T-helper 1 cell treated with Interleukin-12 subunit alpha and Interleukin-12 subunit beta and Interleukin-4 antibody, amounts not matched to agents 30 ng/mL and 1 ng/mL, for 36 hours (primary cell): ENCODE measurements at regions not wholly inside any gene's neighbourhood (a gene's known extent, or its start where the extent isn't known, plus 50 kb on each side); places are given as distances from the start of the nearest gene placed in this dataset.
"Not testable (repeated sequence)": the region's sequence is repeated elsewhere in the genome, so short reads cannot be mapped to it uniquely, and the experiment has no call there.

Experiments used
- intact Hi-C: fragments of 100-400 bp; cut with micrococcal nuclease; formaldehyde crosslinking; loops from one replicate; pipeline ENCODE4 v1.15.1; 2024

DNA sequence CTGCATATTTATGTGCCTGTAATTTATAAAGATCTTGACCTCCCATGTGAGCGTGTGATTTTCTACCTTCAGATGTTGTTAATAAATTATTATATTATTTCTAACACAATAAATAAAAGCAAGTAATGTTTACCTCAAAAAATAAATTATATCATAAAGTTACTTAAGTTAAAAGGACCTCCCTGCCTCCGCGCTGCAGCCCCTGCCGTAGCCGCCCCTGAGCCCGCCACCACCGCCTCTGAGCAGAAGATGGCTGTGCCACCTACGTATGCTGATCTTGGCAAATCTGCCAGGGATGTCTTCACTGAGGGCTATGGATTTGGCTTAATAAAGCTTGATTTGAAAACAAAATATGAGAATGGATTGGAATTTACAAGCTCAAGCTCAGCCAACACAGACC, 119.6 kb upstream of the BRWD3 start:
- intact Hi-C loops = no loop called here

- intact Hi-C loops = no loop called here
Observed at GRCh38 chrX:80917919-80918318, 108.2 kb upstream of the BRWD3 start.

GRCh38 chrX:80912351-80912750, 102.7 kb upstream of the BRWD3 start:
- intact Hi-C loops = not testable (repeated sequence)

GRCh38 chrX:80879916-80880315, 70.2 kb upstream of the BRWD3 start:
- intact Hi-C loops = loop anchor here (5.0 kb wide), 1 partner anchor 68 kb away; no protein-coding TSS in a partner anchor

- intact Hi-C loops = loop anchor here (5.0 kb wide), 1 partner anchor 67 kb away; no protein-coding TSS in a partner anchor
Observed at GRCh38 chrX:80879143-80879542, 69.5 kb upstream of the BRWD3 start.

GRCh38 chrX:80876877-80877276, 67.2 kb upstream of the BRWD3 start:
- intact Hi-C loops = loop anchor here (1.0 to 5.0 kb wide), 4 partner anchors 65 to 500 kb away; no protein-coding TSS in a partner anchor
